ES-I3 (cell line): ENCODE measurements at regions not wholly inside any gene's neighbourhood (a gene's known extent, or its start where the extent isn't known, plus 50 kb on each side); places are given as distances from the start of the nearest gene placed in this dataset.
"Not testable (repeated sequence)": the region's sequence is repeated elsewhere in the genome, so short reads cannot be mapped to it uniquely, and the experiment has no call there.

Experiments used
- H3K36me3 ChIP-seq: 2 replicates; pipeline ENCODE4 v1.6.1; 2013; ENCODE audit warnings: mild to moderate bottlenecking, low read length, control low read depth, moderate library complexity; ENCODE audit not compliant: insufficient read depth
- H3K4me1 ChIP-seq: 2 replicates; pipeline ENCODE4 v1.6.1; 2013; ENCODE audit warnings: mild to moderate bottlenecking, control low read depth, low read length; ENCODE audit not compliant: insufficient read depth
- H3K9ac ChIP-seq: 2 replicates; pipeline ENCODE4 v1.6.1; 2013; ENCODE audit warnings: low read depth, mild to moderate bottlenecking, low read length, moderate library complexity
- H3K9me3 ChIP-seq: 2 replicates; pipeline ENCODE4 v1.6.1; 2013; ENCODE audit warnings: mild to moderate bottlenecking, low read length, moderate library complexity; ENCODE audit not compliant: control insufficient read depth, insufficient read depth

DNA sequence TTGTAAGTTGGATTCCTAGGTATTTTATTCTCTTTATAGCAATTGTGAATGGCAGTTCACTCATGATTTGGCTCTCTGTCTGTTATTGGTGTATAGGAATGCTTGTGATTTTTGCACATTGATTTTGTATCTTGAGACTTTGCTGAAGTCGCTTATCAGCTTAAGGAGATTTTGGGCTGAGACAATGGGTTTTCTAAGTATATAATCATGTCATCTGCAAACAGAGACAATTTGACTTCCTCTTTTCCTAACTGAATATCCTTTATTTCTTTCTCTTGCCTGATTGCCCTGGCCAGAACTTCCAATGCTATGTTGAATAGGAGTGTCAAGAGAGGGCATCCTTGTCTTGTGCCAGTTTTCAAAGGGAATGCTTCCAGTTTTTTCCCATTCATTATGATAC, 464.8 kb downstream of the XYLT1 start:
- not testable (repeated sequence) for H3K9ac ChIP-seq, H3K9me3 ChIP-seq, H3K36me3 ChIP-seq, H3K4me1 ChIP-seq

DNA sequence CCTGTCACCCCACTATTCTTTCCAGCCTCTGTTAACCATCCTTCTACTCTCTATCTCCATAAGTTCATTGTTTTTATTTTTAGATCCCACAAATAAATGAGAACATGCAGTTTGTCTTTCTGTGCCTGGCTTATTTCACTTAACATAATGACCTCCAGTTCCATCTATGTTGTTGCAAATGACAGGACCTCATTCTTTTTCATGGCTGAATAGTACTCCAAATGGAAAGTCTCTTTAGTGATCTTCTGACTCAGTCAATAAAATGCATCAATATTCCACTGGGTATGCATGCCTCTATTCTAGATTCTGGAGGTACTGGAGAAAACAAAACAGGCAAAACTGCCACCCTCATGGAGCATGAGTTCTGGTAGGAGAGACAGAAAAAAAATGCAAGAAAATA, 459.0 kb downstream of the XYLT1 start:
- H3K9me3 ChIP-seq, result no peaks in the 10 kb centered on the region
- H3K9ac ChIP-seq, result no peak overlapping the region
- H3K4me1 ChIP-seq, result no peaks in the 10 kb centered on the region
- no peaks in the 10 kb centered on the region for H3K36me3 ChIP-seq

DNA sequence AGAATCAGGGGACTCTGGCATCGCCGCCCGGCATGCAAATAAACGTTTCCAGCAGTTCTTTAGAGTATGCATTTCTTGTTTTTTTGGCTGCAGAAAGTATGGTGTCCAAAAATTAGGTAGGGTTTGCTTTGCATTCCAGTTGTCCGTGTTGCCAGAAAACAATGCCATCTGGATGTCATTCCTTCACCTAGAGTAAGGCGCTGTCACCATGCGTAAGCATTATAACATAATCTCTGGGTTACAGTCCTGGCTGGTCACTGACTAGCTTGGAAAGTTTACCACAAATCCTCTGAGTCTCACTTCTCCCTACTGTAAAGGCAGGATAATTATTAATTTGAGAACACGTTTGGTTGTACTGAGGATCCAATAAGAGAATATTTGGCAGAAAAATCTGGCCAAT, 457.7 kb downstream of the XYLT1 start:
- Histone ChIP-seq H3K4me1 (no peaks in the 10 kb centered on the region), H3K9me3 (no peaks in the 10 kb centered on the region), H3K9ac (no peak overlapping the region)

DNA sequence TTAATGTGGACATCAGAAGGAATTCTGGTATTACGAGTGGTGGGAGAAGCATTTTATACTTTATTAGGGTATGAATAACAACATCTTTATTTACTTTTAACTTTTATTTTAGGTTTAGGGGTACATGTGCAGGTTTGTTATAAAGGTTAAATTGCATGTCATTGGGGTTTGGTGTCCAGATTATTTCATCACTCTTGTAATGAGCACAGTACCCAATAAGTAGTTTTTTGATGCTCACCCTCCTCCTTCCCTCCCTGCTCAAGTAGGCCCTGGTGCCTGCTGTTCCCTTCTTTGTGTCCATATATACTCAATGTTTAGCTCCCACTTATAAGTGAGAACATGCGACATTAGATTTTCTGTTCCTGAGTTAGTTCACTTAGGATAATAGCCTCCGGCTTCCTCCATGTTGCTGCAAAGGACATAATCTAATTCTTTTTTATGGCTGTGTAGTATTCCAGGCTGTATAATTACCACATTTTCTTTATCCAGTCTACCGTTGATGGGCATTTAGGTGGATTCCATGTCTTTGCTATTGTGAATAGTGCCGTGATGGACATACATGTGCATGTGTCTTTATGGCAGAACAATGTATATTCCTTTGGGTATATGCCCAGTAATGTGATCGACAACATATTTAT, 456.2 kb downstream of the XYLT1 start:
- no peaks in the 10 kb centered on the region for H3K9me3 ChIP-seq
- no peaks in the 10 kb centered on the region for H3K4me1 ChIP-seq
- no peaks in the 10 kb centered on the region for H3K36me3 ChIP-seq
- H3K9ac ChIP-seq, result no peak overlapping the region

More for the DNA sequence above, 457.7 kb downstream of the XYLT1 start:
- H3K36me3 ChIP-seq, result no peaks in the 10 kb centered on the region

DNA sequence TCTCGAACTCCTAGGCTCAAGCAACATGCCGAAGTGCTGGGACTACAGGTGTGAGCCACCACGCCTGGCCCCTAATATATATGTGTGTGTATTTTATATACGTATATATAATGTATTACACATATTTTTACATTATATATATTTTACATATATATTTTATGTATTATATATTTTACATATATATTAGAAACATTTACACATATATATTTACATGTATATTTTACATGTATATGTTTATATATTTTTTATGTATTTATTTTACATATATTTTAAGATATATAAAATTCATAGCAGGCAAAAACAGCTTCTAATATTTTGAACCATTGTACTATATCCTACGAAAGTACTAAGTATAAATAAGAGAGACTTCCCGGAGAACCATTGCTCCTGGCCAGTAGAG, 455.1 kb downstream of the XYLT1 start:
- H3K9me3 ChIP-seq, result no peaks in the 10 kb centered on the region
- H3K9ac ChIP-seq, result no peak overlapping the region
- no peaks in the 10 kb centered on the region for H3K4me1 ChIP-seq
- no peaks in the 10 kb centered on the region for H3K36me3 ChIP-seq

DNA sequence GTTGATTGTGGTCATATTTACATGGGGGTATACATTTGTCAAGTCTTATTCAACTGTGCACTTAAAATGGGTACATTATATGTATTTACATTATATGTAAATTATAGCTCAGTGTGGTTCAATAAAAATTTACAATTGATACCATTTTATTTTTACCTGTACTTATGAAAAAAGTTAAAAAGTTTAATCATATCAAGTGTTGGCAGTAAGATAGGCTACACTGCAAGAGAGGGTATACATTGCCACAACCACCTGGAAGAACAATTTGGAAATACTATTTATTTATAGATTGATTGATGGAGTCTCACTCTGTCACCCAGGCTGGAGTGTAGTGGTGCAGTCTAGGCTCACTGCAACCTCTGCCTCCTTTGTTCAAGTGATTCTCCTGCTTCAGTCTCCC, 453.3 kb downstream of the XYLT1 start:
- H3K9me3 ChIP-seq, result no peaks in the 10 kb centered on the region
- no peak overlapping the region for H3K9ac ChIP-seq
- no peaks in the 10 kb centered on the region for H3K36me3 ChIP-seq
- H3K4me1 ChIP-seq, result no peaks in the 10 kb centered on the region

DNA sequence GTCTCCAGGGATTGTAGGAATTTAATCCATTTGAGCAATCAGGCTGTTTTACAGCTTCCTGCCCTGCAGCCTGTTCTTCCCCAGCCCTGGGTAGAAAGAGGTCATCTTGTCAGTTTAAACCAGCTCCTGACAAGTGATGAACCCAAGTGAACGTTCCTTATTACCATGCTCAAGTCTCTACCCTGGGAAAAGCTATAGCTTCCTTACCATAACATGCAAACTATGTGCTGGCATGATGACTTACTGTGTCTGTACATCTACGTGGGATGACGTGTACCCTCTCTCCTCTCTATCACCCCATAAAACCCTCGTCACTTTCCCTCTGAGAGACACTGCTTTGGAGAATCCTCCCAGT, 452.2 kb downstream of the XYLT1 start:
- no peaks in the 10 kb centered on the region for H3K9me3 ChIP-seq

DNA sequence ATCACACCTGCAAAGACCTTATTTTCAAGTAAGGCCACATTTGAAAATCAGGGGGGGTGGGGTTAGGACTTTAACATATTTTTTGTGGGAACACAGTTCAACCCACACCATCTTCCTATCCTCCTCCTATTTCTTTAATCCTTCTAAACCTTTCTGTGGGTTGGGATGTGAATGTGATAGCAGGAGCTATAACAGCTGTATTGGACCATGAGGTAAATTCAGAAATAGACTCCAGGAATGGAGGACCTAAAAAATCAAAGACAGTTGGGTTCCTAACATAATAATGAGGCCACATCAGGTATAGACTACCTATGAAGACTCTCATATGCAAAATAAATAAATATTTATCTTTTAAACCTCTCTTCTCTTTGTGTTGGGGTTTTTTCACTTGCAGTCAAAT, 451.4 kb downstream of the XYLT1 start:
- H3K36me3 ChIP-seq, result no peaks in the 10 kb centered on the region
- no peaks in the 10 kb centered on the region for H3K9me3 ChIP-seq
- no peaks in the 10 kb centered on the region for H3K4me1 ChIP-seq
- H3K9ac ChIP-seq, result no peak overlapping the region

More for the DNA sequence above, 452.2 kb downstream of the XYLT1 start:
- H3K4me1 ChIP-seq, result no peaks in the 10 kb centered on the region
- H3K9ac ChIP-seq, result no peak overlapping the region
- no peaks in the 10 kb centered on the region for H3K36me3 ChIP-seq

DNA sequence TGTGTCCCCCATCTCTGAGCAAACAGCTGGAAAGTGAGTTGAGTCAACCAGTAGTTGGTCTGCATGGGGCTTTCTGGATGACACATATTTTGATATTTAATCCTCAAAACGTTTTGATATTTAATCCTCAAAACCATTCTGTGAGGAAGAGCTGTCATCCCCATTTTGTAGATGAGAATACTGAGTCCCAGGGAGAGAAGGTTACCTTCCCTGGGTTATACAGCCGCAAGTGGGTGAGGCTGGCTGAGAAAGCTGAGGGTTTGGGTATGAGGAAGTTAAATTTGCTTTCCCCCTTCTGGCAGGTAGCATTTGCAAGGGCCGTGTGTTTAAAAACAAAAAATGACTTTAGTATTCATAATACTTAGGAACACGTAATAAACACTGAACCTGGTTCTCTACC, 447.2 kb downstream of the XYLT1 start:
- H3K9me3 ChIP-seq, result no peaks in the 10 kb centered on the region
- no peaks in the 10 kb centered on the region for H3K36me3 ChIP-seq
- no peaks in the 10 kb centered on the region for H3K4me1 ChIP-seq
- no peak overlapping the region for H3K9ac ChIP-seq

DNA sequence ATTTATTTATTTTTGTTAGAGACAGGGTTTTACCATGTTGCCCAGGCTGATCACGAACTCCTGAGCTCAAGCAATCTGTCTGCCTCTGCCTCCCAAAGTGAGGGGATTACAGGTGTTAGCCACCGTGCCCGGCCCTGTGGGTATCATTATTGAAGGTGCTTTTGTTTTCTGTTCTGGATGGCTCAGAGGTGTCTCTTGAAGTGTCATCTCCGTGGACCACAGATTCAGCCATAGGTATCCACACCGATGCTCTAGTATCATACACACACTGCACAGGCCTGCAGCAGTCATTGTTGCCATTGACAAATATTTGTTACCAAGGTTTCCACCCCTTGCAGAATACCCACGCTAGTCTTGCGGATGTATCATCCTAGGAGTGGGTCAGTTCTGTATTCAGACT, 446.2 kb downstream of the XYLT1 start:
- Histone ChIP-seq H3K9ac (no peak overlapping the region), H3K36me3 (no peaks in the 10 kb centered on the region), H3K9me3 (0 out of 2 replicates have a peak, but pooled peaks cover 3% of the 10 kb centered on the region), H3K4me1 (no peaks in the 10 kb centered on the region)

DNA sequence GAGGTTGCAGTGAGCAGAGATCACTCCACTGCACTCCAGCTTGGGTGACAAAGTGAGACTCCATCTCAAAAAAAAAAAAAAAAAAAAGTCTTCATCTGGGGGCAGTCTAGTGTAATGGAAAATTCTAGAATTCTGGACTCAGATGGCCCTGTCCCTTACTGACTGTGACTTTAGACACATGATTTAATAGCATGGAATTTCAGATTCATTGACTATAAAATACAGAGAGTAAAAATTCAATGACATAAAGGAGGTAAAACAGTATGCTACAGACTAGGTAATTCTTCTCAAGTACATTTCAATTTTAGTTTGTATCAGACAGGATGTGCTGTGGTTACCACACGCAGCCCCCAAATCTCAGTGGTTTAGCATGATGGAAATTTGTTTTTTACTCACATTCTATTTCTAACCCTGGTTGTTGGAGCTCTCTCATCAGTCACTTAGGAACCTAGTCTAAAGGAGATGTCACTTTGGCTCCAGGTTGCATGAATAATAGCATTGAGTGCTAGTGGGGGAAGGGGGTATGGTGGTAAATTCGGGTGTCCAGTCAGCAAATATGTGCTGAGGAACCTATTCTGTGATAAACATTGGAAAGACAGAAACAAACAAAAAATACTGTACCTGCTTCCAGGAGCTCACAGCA, 444.0 kb downstream of the XYLT1 start:
- Histone ChIP-seq H3K36me3 (no peaks in the 10 kb centered on the region), H3K9me3 (0 out of 2 replicates have a peak, but pooled peaks cover 3% of the 10 kb centered on the region)

DNA sequence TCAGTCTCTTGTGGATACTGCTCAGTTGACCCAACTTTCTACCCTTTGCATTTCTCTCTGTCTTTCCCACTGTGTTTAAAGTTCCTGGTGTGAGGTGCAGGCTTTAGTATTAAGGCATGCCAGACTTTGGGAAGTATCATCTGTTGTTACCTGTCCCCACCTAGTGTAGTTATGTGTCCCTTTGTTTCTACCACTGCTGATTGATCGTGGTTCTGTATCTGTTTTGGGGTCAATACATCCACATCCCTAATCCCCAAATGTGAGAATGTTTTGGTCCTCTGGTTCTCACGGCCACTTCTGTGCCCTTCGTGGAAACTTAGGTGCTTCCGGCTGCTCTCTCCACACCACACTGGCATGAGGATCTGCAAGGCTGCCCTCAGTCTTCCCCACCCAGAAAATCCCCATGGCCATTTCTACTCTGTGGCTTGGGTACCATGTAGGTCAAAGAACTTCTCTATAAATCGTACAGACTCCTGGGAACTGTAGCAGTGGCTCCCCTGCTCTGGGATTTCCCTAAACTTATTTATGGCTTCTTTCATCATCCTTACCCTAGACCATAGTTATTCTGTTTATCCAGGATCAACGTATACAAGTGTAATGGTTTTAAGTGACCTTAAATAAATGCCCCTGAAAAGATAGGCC, 443.2 kb downstream of the XYLT1 start:
- H3K36me3 ChIP-seq, result no peaks in the 10 kb centered on the region
- no peak overlapping the region for H3K9ac ChIP-seq
- no peaks in the 10 kb centered on the region for H3K4me1 ChIP-seq
- 0 out of 2 replicates have a peak, but pooled peaks cover 3% of the 10 kb centered on the region for H3K9me3 ChIP-seq

More for the DNA sequence above, 444.0 kb downstream of the XYLT1 start:
- no peaks in the 10 kb centered on the region for H3K4me1 ChIP-seq
- no peak overlapping the region for H3K9ac ChIP-seq

DNA sequence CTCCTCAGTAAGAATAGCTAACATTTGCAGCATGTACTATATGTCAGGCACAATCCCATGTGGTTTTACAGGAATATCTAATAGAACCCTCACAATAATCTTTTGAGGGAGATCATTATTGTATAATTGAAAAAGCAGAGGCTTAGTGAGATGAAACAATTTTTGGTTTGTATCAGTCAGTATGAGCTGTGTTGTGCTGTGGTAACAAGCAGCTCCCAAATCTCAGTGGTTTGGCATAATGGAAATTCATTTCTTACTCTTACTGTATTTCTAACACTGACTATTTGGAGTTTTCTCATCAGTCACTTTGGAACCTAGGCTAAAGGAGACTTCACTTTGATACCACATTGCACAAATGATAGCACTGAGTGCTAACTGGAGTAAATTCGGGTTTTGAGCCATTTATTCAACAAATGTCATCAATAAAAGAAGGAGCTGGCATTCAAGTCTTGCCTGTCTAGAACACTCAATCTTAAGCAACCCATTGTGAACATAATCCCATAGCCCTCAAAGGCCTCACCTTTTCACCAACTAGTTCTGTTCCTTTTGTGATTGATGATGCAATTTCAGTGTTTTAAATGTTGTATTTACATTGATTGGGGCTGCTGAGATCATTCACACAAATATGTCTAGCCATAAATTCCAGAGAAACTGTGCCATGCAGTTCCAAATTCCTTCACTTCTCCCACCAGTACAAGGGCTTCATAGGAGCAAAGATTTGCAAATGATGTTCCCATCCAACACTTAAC, 441.0 kb downstream of the XYLT1 start:
- Histone ChIP-seq H3K9ac (no peak overlapping the region), H3K4me1 (no peaks in the 10 kb centered on the region), H3K36me3 (no peaks in the 10 kb centered on the region), H3K9me3 (0 out of 2 replicates have a peak, but pooled peaks cover 3% of the 10 kb centered on the region)

DNA sequence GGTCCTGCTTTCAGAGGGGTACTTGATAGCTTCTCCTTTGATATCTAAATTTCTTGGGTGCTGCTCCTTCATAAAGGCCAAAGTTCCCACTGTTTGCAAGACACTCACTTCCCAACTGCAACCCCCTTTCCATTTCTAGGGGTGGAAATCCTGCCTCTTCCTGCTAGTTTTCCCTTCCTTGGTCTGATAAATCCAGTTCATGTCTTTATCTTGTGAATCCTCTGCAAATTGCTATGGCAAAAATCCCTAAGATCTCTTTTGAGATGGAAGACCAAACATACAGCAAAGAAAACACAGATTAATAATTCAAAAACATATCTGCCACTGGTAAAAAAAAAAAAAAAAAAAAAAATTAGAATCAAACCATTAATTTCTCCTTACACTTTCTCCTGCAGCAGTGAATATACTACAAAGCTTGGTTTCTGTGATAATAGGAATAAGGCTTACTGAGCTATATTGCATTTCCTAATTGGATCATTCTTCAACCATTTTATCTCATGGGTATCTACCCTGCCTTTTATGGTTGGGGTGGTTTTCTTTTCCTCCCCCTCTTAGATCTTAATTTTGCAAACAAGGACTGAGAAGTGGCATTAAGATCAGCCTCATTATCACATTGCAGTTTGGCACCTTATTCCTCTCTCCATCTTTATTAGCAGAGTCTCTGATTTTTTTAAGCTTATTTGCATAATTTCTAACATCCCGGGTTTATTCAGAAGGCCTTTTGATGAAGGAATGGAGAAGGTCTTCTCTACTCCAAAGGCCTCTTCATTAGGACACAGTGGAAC, 439.1 kb downstream of the XYLT1 start:
- no peak overlapping the region for H3K9ac ChIP-seq
- 0 out of 2 replicates have a peak, but pooled peaks cover 3% of the 10 kb centered on the region for H3K9me3 ChIP-seq
- no peaks in the 10 kb centered on the region for H3K36me3 ChIP-seq
- no peaks in the 10 kb centered on the region for H3K4me1 ChIP-seq
